SK-N-SH treated with all-trans-retinoic acid at 6 μM for 48 hours (cell line): ENCODE measurements at regions not wholly inside any gene's neighbourhood (a gene's known extent, or its start where the extent isn't known, plus 50 kb on each side); places are given as distances from the start of the nearest gene placed in this dataset.

Experiments used
- ATAC-seq: fragments of 200-7000 bp; cut with Tn5 transposase; 3 replicates; pipeline ENCODE4 v1.9.1; 2020; ENCODE audit warnings: mild to moderate bottlenecking, moderate library complexity
- ARNTL ChIP-seq: fragments of 450-650 bp; formaldehyde crosslinking; IDR thresholded peaks from 2 replicates; pipeline ENCODE4 v1.5.0; 2020; ENCODE audit warnings: low read depth, mild to moderate bottlenecking, moderate library complexity, borderline replicate concordance
- BACH2 ChIP-seq: fragments of 250-450 bp; sonication (Bioruptor Pico); IDR thresholded peaks from 2 replicates; pipeline ENCODE4 v1.9.0; 2021; ENCODE audit warnings: mild to moderate bottlenecking, borderline replicate concordance
- CSDC2 ChIP-seq: fragments of 250-450 bp; sonication (Bioruptor Pico); IDR thresholded peaks from 2 replicates; pipeline ENCODE4 v1.5.0; 2020; ENCODE audit warnings: mild to moderate bottlenecking, moderate library complexity
- ISL1 ChIP-seq: fragments of 250-450 bp; sonication (Bioruptor Pico); IDR thresholded peaks from 2 replicates; pipeline ENCODE4 v2.1.2; 2022; ENCODE audit warnings: mild to moderate bottlenecking, moderate library complexity
- OSR1 ChIP-seq: fragments of 250-450 bp; sonication (Bioruptor Pico); IDR thresholded peaks from 2 replicates; pipeline ENCODE4 v1.8.0; 2022; ENCODE audit warnings: moderate library complexity, mild to moderate bottlenecking, inconsistent platforms
- PATZ1 ChIP-seq: fragments of 250-450 bp; sonication (Bioruptor Pico); IDR thresholded peaks from 2 replicates; pipeline ENCODE4 v1.8.0; 2020; ENCODE audit warnings: mild to moderate bottlenecking, moderate library complexity, borderline replicate concordance
- RARB ChIP-seq: fragments of 250-450 bp; sonication (Bioruptor Pico); IDR thresholded peaks from 2 replicates; pipeline ENCODE4 v1.8.0; 2021; ENCODE audit warnings: mild to moderate bottlenecking, moderate library complexity
- SNAI2 ChIP-seq: fragments of 250-450 bp; sonication (Bioruptor Pico); IDR thresholded peaks from 2 replicates; pipeline ENCODE4 v1.5.0; 2020; ENCODE audit warnings: mild to moderate bottlenecking, moderate library complexity
- TCF4 ChIP-seq: fragments of 250-450 bp; sonication (Bioruptor Pico); IDR thresholded peaks from 2 replicates; pipeline ENCODE4 v1.8.0; 2021; ENCODE audit warnings: mild to moderate bottlenecking, moderate library complexity, borderline replicate concordance
- TOX ChIP-seq: fragments of 250-450 bp; sonication (Bioruptor Pico); IDR thresholded peaks from 2 replicates; pipeline ENCODE4 v1.8.0; 2021; ENCODE audit warnings: mild to moderate bottlenecking, moderate library complexity, borderline replicate concordance
- ZC3H10 ChIP-seq: fragments of 250-450 bp; sonication (Bioruptor Pico); IDR thresholded peaks from 2 replicates; pipeline ENCODE4 v1.5.1; 2021; ENCODE audit warnings: mild to moderate bottlenecking, moderate library complexity
- ZFP3 ChIP-seq: fragments of 250-450 bp; sonication (Bioruptor Pico); IDR thresholded peaks from 2 replicates; pipeline ENCODE4 v1.5.0; 2020; ENCODE audit warnings: mild to moderate bottlenecking, moderate library complexity
- ZFP30 ChIP-seq: fragments of 450-650 bp; formaldehyde crosslinking; IDR thresholded peaks from 2 replicates; pipeline ENCODE4 v1.5.0; 2022; ENCODE audit warnings: mild to moderate bottlenecking, moderate library complexity
- ZNF565 ChIP-seq: fragments of 450-650 bp; formaldehyde crosslinking; conservative IDR thresholded peaks from 2 replicates; pipeline ENCODE4 v1.5.0; 2020; ENCODE audit warnings: low read depth, mild to moderate bottlenecking, moderate library complexity
- ZNF70 ChIP-seq: fragments of 450-650 bp; formaldehyde crosslinking; IDR thresholded peaks from 2 replicates; pipeline ENCODE4 v1.5.0; 2020; ENCODE audit warnings: mild to moderate bottlenecking, moderate library complexity
- ZNF8 ChIP-seq: fragments of 450-650 bp; formaldehyde crosslinking; IDR thresholded peaks from 2 replicates; pipeline ENCODE4 v1.5.0; 2020; ENCODE audit warnings: mild to moderate bottlenecking, moderate library complexity
- TF ChIP-seq, protein P1 (sequence below): fragments of 250-450 bp; sonication (Bioruptor Pico); IDR thresholded peaks from 2 replicates; pipeline ENCODE4 v1.5.1; 2021; ENCODE audit warnings: mild to moderate bottlenecking, moderate library complexity
- TF ChIP-seq, protein P2 (sequence below): fragments of 250-450 bp; sonication (Bioruptor Pico); IDR thresholded peaks from 2 replicates; pipeline ENCODE4 v1.8.0; 2021; ENCODE audit warnings: low read depth, mild to moderate bottlenecking, moderate library complexity, borderline replicate concordance
- TF ChIP-seq, protein P3 (sequence below): fragments of 250-450 bp; sonication (Bioruptor Pico); IDR thresholded peaks from 2 replicates; pipeline ENCODE4 v1.5.1; 2020; ENCODE audit warnings: low read depth, mild to moderate bottlenecking, moderate library complexity

DNA sequence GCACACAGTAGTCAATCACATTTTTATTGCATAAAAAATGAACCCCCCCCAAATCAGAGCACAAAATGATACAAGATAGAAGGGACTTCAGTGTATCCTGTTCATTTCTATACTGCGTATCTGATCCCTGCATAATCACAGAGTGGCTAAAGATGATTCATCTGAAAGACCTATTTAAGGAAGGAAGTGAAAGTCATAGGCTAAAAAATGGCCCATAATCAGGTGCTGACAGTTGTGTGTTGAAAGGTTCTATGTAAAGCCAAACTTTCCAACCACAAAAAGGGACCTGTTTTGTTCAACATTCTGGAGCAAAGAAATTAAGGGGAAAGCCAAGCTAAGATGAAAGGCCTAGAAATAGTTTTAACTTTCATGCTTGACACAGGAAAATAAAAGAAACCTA lies 147.8 kb upstream of the ATP2B1 start:
- TF ChIP-seq PATZ1 (CRISPR knock-in tag) (peak; percentile 74), ZFP3 (CRISPR knock-in tag) (no peak), ZNF8 (CRISPR knock-in tag) (no peak), ISL1 (CRISPR knock-in tag) (peak; percentile 77), TOX (CRISPR knock-in tag) (peak; percentile 93), ZNF70 (CRISPR knock-in tag) (no peak)
- TF ChIP-seq, protein P1, sequence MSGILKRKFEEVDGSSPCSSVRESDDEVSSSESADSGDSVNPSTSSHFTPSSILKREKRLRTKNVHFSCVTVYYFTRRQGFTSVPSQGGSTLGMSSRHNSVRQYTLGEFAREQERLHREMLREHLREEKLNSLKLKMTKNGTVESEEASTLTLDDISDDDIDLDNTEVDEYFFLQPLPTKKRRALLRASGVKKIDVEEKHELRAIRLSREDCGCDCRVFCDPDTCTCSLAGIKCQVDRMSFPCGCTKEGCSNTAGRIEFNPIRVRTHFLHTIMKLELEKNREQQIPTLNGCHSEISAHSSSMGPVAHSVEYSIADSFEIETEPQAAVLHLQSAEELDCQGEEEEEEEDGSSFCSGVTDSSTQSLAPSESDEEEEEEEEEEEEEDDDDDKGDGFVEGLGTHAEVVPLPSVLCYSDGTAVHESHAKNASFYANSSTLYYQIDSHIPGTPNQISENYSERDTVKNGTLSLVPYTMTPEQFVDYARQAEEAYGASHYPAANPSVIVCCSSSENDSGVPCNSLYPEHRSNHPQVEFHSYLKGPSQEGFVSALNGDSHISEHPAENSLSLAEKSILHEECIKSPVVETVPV (CRISPR knock-in tag) = no peak
- peak; percentile 97 for ATAC-seq

GRCh38 chr12:89848732-89849131 lies 140.1 kb upstream of the ATP2B1 start:
- TF ChIP-seq PATZ1 (CRISPR knock-in tag) (no peak), CSDC2 (CRISPR knock-in tag) (no peak), TOX (CRISPR knock-in tag) (no peak)
- ATAC-seq = no peak

DNA sequence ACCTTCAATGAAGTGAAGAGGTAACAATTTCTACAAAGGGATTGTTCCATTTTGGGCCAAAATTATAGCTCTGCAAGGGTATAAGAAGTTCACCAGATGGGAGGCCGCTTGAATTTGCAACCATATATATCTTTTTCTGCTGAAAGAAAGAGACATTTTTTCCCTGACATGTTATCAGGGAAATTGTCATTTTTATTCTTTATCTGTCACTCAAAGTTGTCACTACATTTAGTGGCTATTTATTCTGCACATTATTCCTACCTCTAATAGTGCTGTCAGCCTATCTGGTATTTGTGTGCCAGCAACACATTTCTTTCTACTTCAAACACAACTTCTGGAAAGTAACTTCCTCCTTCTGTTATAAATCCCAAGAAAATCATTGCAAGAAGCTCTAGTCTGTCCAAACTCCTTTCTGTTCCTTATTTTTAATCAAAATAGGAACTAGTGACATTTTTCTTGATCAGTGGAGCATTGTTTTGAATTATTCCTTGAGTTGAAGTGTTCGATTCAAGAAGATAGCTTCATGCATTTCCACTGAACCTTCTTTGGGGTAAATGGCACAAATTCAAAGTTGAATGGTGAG lies 137.9 kb upstream of the ATP2B1 start:
- TF ChIP-seq ZNF565 (CRISPR knock-in tag) (no peak), ZC3H10 (no peak), SNAI2 (CRISPR knock-in tag) (no peak), ZFP30 (CRISPR knock-in tag) (no peak), BACH2 (no peak), TCF4 (CRISPR knock-in tag) (no peak), ARNTL (CRISPR knock-in tag) (no peak)
- TF ChIP-seq, protein P2, sequence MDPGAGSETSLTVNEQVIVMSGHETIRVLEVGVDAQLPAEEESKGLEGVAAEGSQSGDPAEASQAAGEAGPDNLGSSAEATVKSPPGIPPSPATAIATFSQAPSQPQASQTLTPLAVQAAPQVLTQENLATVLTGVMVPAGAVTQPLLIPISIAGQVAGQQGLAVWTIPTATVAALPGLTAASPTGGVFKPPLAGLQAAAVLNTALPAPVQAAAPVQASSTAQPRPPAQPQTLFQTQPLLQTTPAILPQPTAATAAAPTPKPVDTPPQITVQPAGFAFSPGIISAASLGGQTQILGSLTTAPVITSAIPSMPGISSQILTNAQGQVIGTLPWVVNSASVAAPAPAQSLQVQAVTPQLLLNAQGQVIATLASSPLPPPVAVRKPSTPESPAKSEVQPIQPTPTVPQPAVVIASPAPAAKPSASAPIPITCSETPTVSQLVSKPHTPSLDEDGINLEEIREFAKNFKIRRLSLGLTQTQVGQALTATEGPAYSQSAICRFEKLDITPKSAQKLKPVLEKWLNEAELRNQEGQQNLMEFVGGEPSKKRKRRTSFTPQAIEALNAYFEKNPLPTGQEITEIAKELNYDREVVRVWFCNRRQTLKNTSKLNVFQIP (CRISPR knock-in tag) = no peak
- TF ChIP-seq, protein P3, sequence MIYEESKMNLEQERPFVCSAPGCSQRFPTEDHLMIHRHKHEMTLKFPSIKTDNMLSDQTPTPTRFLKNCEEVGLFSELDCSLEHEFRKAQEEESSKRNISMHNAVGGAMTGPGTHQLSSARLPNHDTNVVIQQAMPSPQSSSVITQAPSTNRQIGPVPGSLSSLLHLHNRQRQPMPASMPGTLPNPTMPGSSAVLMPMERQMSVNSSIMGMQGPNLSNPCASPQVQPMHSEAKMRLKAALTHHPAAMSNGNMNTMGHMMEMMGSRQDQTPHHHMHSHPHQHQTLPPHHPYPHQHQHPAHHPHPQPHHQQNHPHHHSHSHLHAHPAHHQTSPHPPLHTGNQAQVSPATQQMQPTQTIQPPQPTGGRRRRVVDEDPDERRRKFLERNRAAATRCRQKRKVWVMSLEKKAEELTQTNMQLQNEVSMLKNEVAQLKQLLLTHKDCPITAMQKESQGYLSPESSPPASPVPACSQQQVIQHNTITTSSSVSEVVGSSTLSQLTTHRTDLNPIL (CRISPR knock-in tag) = no peak
- ATAC-seq = no peak

DNA sequence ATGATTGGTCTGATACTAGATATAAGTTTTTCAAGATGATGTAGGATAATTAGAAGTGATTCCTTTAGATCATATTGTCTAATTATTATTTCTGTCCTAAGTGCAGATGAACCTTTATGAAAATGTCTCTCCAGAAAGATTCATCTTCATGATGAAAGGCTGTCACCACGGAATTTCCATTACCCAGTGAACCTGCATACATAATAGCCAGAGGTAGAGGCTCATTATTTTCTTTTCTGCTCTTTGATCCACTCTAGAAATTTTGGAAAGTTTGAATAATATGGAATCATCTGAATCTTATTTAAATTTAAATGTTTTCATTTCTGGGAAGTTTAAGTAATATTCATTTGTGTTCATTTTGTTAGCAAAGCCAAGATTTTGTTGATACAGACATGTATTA lies 137.1 kb upstream of the ATP2B1 start:
- no peak for TF ChIP-seq TCF4 (CRISPR knock-in tag)
- TF ChIP-seq, protein P3 (CRISPR knock-in tag) = no peak
- TF ChIP-seq, protein P2 (CRISPR knock-in tag) = no peak
- TF ChIP-seq TOX (CRISPR knock-in tag) = no peak
- no peak for TF ChIP-seq ARNTL (CRISPR knock-in tag)
- TF ChIP-seq, protein P1 (CRISPR knock-in tag) = no peak
- no peak for TF ChIP-seq RARB (CRISPR knock-in tag)
- no peak for TF ChIP-seq OSR1 (CRISPR knock-in tag)
- no peak for TF ChIP-seq PATZ1 (CRISPR knock-in tag)
- no peak for TF ChIP-seq BACH2
- no peak for TF ChIP-seq ZFP30 (CRISPR knock-in tag)
- no peak for TF ChIP-seq ZNF8 (CRISPR knock-in tag)
- TF ChIP-seq, all 23 proteins: peak for 0
- no peak for ATAC-seq
